ENCODE measurements at regions not wholly inside any gene's neighbourhood (a gene's known extent, or its start where the extent isn't known, plus 50 kb on each side); places are given as distances from the start of the nearest gene placed in this dataset.

DNA sequence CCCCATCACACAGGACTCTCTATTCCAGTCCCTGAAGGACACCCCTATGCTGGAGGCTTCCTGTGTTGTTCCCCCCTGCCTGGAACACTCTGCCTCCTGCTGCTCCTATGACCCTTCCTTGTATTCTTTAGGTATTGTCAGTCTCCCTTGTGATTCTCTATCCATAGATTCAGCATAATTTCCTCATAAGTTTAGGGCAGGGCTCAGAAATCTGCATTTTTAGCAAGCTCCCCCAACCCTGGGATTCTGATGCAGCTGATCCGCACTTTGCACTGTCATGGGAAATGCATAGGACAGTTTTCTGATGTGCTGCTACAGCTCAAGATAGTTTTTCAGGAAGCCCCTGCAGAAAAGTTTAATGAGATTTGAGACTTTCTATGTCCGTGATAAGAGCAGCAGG lies 79.9 kb downstream of the ADRA2A start:
- Histone ChIP-seq H3K4me3 (no peak overlapping the region), H3K4me1 (no peaks in the 10 kb centered on the region), H3K9me3 (no peaks in the 10 kb centered on the region), H3K4me2 (no peak overlapping the region), H3K27ac (no peak overlapping the region)
- 16% methylated on average over 2 of the region's 2 CpGs for WGBS (ENCODE audit: missing lambda C conversion rate)
- ChIA-PET POLR2A (no interaction called here), CTCF (no interaction called here)
- ATAC-seq (no peak), DNase-seq (ENCODE audit: low read depth in 1 of 2, low spot score in 1 of 2) (no peak), FAIRE-seq (no peak)
- no peak for TF ChIP-seq EHF (CRISPR knock-in tag; IDR thresholded peaks at IDR 0.05)

DNA sequence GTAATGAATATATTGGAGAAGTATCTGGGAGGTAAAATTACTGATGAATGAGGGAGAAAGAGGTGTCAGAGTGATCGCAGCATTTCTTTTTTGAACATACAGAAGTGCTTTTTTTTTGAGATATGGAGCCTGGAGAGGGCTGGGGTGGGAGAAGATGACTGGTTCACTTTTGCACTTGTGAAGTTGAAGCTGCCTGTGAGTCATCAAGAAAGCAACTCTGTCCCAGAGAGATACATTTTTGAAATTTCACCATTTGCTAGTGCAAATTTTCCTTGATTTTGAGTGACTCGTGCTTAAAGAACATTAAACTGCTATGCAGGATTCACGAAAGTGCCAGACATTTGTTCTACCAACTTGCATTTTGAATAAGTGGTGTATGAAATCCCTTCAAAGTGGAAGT lies 81.8 kb downstream of the ADRA2A start:
- Histone ChIP-seq H3K4me3 (no peak overlapping the region), H3K4me1 (no peaks in the 10 kb centered on the region), H3K27ac (no peak overlapping the region), H3K4me2 (no peak overlapping the region), H3K9me3 (no peaks in the 10 kb centered on the region)
- POLR2A ChIA-PET = no interaction called here
- DNase-seq (ENCODE audit: low read depth in 1 of 2, low spot score in 1 of 2) = no peak
- 1% methylated on average over 3 of the region's 3 CpGs for WGBS (ENCODE audit: missing lambda C conversion rate)
- no peak for FAIRE-seq
- no peak for TF ChIP-seq KDM5A (IDR thresholded peaks at IDR 0.05)
- TF ChIP-seq, protein P1, sequence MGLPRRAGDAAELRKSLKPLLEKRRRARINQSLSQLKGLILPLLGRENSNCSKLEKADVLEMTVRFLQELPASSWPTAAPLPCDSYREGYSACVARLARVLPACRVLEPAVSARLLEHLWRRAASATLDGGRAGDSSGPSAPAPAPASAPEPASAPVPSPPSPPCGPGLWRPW (IDR thresholded peaks at IDR 0.05) = no peak
- no peak for TF ChIP-seq MYC (IDR thresholded peaks at IDR 0.05; ENCODE audit: borderline replicate concordance, low read length)
- no peak for TF ChIP-seq HOXA7 (CRISPR knock-in tag; IDR thresholded peaks at IDR 0.05)
- TF ChIP-seq, protein P2, sequence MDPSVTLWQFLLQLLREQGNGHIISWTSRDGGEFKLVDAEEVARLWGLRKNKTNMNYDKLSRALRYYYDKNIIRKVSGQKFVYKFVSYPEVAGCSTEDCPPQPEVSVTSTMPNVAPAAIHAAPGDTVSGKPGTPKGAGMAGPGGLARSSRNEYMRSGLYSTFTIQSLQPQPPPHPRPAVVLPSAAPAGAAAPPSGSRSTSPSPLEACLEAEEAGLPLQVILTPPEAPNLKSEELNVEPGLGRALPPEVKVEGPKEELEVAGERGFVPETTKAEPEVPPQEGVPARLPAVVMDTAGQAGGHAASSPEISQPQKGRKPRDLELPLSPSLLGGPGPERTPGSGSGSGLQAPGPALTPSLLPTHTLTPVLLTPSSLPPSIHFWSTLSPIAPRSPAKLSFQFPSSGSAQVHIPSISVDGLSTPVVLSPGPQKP (IDR thresholded peaks at IDR 0.05; ENCODE audit: low read depth, low read length) = no peak
- TF ChIP-seq, protein P3, sequence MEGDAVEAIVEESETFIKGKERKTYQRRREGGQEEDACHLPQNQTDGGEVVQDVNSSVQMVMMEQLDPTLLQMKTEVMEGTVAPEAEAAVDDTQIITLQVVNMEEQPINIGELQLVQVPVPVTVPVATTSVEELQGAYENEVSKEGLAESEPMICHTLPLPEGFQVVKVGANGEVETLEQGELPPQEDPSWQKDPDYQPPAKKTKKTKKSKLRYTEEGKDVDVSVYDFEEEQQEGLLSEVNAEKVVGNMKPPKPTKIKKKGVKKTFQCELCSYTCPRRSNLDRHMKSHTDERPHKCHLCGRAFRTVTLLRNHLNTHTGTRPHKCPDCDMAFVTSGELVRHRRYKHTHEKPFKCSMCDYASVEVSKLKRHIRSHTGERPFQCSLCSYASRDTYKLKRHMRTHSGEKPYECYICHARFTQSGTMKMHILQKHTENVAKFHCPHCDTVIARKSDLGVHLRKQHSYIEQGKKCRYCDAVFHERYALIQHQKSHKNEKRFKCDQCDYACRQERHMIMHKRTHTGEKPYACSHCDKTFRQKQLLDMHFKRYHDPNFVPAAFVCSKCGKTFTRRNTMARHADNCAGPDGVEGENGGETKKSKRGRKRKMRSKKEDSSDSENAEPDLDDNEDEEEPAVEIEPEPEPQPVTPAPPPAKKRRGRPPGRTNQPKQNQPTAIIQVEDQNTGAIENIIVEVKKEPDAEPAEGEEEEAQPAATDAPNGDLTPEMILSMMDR (IDR thresholded peaks at IDR 0.05) = no peak
- TF ChIP-seq ZSCAN20 (CRISPR knock-in tag; IDR thresholded peaks at IDR 0.05) = no peak
- TF ChIP-seq RCOR1 (IDR thresholded peaks at IDR 0.05; ENCODE audit: low read depth, low read length) = no peak
- CTCF ChIA-PET = no interaction called here
- no peak for ATAC-seq

DNA sequence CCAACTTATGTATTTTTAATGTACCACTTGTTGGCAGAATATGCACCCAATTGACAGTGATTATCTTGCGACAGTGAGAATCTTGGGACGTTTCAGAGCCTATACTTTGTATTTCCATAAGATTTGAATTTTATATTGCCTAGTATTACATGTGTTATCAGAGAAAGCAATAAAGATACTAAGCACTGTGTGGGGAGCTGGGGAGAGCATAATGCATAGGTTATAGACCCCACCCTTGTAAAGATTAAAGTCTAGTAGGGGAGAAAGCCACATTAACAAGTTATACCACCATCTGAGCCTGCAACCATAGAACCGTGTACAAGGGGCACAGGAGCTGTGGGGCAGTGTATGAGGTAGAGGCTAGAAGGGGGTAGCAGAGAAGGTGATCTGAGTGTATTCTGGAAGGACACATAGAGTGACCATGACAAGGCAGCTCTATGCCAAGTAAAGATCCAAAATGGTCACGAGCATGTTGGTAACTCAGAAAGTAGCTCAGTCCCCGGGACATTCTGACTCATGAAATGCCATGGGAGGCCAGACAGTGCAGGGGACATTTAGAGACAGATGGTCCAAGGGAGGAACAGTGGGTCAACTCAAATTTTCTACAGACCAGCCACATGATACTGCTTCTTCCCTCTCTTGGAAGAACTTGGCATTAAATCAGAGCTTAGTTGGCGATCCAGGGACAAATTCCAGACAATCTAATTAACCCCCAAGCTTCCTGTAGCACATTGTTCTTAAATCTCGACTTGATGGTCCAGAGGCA lies 84.5 kb downstream of the ADRA2A start:
- no peak for TF ChIP-seq KDM1A (IDR thresholded peaks at IDR 0.05; ENCODE audit: low read depth)
- TF ChIP-seq JUN (IDR thresholded peaks at IDR 0.05) = no peak
- TF ChIP-seq RFX5 (IDR thresholded peaks at IDR 0.05) = no peak
- TF ChIP-seq RAD21 (conservative IDR thresholded peaks at IDR 0.05 in 1 of 2, IDR thresholded peaks at IDR 0.05 in 1 of 2) = no peak
- TF ChIP-seq, protein P4, sequence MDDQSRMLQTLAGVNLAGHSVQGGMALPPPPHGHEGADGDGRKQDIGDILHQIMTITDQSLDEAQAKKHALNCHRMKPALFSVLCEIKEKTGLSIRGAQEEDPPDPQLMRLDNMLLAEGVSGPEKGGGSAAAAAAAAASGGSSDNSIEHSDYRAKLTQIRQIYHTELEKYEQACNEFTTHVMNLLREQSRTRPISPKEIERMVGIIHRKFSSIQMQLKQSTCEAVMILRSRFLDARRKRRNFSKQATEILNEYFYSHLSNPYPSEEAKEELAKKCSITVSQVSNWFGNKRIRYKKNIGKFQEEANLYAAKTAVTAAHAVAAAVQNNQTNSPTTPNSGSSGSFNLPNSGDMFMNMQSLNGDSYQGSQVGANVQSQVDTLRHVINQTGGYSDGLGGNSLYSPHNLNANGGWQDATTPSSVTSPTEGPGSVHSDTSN (IDR thresholded peaks at IDR 0.05) = no peak
- TF ChIP-seq FOSL2 (IDR thresholded peaks at IDR 0.05) = no peak
- TF ChIP-seq FOSL2 (CRISPR knock-in tag; IDR thresholded peaks at IDR 0.05) = no peak
- Histone ChIP-seq H3K4me1 (no peaks in the 10 kb centered on the region), H3K9me3 (no peaks in the 10 kb centered on the region), H3K4me2 (no peak overlapping the region), H3K27ac (no peak overlapping the region), H3K4me3 (no peak overlapping the region)
- ChIA-PET POLR2A (no interaction called here), CTCF (no interaction called here)
- FAIRE-seq = no peak
- ATAC-seq = no peak
- no peak for DNase-seq (ENCODE audit: low read depth in 1 of 2, low spot score in 1 of 2)
- whole genome bisulfite sequencing (ENCODE audit: missing lambda C conversion rate) = 17% methylated on average over 7 of the region's 7 CpGs

DNA sequence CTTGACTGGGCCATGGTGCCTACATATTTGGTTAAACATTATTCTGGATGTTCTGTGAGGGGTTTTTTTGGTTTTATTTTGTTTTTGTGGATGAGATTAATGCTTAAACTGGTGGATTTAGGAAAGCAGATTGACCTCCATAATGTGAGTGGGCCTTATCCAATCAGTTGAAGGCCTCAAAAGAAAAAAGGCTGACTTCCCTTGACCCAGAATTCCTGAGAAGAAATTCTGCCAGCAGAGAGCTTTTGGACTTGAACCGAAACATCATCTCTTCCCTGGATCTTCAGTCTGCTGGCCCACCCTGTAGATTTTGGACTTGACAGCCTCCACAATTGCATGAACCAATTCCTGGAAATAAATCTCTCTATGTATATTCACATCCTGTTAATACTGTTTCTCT lies 94.4 kb downstream of the ADRA2A start:
- H3K27ac ChIP-seq = no peak overlapping the region
- H3K4me3 ChIP-seq = no peak overlapping the region
- H3K4me2 ChIP-seq = no peak overlapping the region
- POLR2A ChIA-PET = no interaction called here
- H3K4me1 ChIP-seq = no peaks in the 10 kb centered on the region
- TF ChIP-seq RNF2 (IDR thresholded peaks at IDR 0.05; ENCODE audit: borderline replicate concordance, low read depth) (no peak), MAFK (IDR thresholded peaks at IDR 0.05; ENCODE audit: partially characterized antibody) (no peak), KDM5A (IDR thresholded peaks at IDR 0.05) (no peak), MYC (IDR thresholded peaks at IDR 0.05; ENCODE audit: borderline replicate concordance, low read length) (no peak), FOSB (CRISPR knock-in tag; IDR thresholded peaks at IDR 0.05) (no peak), ZC3H11A (IDR thresholded peaks at IDR 0.05) (no peak), JUNB (IDR thresholded peaks at IDR 0.05) (no peak), JUN (IDR thresholded peaks at IDR 0.05) (no peak)
- TF ChIP-seq, protein P5, sequence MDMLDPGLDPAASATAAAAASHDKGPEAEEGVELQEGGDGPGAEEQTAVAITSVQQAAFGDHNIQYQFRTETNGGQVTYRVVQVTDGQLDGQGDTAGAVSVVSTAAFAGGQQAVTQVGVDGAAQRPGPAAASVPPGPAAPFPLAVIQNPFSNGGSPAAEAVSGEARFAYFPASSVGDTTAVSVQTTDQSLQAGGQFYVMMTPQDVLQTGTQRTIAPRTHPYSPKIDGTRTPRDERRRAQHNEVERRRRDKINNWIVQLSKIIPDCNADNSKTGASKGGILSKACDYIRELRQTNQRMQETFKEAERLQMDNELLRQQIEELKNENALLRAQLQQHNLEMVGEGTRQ (IDR thresholded peaks at IDR 0.05) = no peak
- TF ChIP-seq, protein P2 (IDR thresholded peaks at IDR 0.05; ENCODE audit: low read depth, low read length) = no peak
- TF ChIP-seq, protein P6, sequence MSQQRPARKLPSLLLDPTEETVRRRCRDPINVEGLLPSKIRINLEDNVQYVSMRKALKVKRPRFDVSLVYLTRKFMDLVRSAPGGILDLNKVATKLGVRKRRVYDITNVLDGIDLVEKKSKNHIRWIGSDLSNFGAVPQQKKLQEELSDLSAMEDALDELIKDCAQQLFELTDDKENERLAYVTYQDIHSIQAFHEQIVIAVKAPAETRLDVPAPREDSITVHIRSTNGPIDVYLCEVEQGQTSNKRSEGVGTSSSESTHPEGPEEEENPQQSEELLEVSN (IDR thresholded peaks at IDR 0.05; ENCODE audit: borderline replicate concordance, low read depth) = no peak
- no peaks in the 10 kb centered on the region for H3K9me3 ChIP-seq
- no peak for FAIRE-seq
- 35% methylated on average over 1 of the region's 1 CpG for WGBS (ENCODE audit: missing lambda C conversion rate)
- no peak for DNase-seq (ENCODE audit: low read depth in 1 of 2, low spot score in 1 of 2)
- CTCF ChIA-PET = no interaction called here
- no peak for ATAC-seq
